ENCODE measurements at regions not wholly inside any gene's neighbourhood (a gene's known extent, or its start where the extent isn't known, plus 50 kb on each side); places are given as distances from the start of the nearest gene placed in this dataset.
A peak's percentile ranks its signal among the peaks of the same experiment; 100 is the strongest.

DNA sequence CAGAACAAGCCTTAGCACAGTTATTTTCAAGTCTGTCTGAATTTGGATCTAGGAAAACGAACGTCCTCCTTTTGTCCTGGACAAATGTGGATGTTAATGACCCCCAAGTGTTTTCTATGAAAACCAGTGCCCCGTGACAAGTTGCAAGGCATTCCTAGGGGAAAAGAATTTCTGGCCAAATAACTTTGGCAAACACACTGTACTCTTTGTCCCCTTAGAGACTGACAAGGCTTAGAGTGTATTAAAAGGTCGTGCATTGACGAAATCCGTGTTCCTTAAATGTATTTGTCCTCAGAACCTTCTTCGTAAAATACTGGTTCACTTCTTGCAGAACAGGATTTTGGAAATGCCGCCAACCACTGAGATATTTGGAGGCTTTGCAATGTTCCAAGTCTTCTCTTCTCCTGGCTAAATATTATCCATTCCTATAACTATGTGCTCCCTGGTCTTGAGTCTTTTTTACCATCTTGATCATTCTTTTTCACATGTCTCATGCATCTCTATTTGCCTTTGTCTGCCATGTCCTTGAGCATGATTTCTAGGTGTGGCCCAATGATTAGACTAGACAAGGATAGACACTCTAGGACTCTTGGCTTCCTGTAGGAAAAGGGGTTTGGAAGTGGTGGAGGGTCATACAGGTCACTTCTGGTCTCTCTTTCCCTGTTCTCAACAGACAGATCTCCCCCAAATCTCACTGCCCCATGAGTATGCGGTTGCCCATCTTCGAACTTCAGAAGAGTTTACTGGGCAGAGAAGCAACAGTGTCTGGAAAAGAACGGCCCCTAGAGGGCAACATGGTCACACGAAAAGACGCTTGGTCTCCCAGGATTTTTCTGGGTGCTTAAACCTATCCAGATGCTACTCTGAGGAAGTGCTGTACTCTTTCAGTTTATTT, 117.5 kb downstream of the EDEM1 start:
- peak; percentile 9 for DNase-seq (ENCODE audit: low spot score)

DNA sequence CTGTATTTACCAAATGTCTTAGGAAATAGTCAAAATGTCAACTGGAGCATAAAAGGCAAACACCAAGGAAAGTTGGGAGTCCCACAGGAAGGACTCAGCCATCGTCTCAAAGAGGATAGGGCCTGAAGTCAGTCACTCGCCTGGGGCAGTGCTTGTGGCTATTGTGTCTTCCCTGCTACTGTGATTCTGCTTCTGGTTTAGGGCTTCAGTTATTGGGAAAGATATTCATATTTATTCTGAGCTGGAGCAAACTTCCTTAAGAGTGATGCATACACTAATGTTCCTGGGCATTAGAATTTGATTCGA, 118.1 kb downstream of the EDEM1 start:
- DNase-seq (ENCODE audit: low spot score) = no peak

DNA sequence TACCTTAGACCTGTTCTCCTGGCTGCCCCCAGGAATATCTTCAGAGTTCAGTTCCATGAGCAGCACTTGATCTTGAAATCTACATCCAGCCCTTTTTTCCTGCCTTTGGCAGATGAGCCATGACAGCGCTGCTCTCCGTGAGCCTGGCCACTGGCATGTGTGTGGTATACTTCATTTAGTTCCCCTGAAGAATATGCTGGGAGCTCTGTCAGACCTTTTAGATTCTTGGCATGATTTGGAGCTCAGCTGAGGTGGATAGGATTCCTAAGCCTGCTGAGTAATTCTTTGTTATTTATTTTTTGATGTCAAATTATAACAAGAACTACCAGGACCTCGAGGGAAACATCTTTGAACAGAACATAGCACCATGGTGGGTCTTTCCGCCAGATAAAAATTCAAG, 121.7 kb downstream of the EDEM1 start:
- no peak for DNase-seq (ENCODE audit: low spot score)

DNA sequence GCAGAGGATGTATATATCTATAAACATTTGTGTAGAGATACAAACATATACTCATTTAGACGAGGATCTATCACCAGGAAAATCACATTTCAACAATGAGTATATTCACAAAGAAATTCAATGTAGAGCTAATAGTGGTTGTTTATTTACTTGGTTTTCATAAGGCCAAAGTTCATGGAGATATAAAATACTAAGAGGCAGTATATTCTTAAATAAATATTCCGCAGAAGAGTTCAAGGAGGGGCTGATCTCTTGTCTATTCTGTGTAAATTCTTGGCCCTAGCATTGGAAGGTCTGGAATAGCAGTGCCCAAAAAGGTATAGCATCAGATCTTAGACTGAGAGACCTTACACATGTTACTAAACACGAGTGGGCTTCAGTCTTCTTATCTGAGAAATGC, 122.1 kb downstream of the EDEM1 start:
- no peak for DNase-seq (ENCODE audit: low spot score)

DNA sequence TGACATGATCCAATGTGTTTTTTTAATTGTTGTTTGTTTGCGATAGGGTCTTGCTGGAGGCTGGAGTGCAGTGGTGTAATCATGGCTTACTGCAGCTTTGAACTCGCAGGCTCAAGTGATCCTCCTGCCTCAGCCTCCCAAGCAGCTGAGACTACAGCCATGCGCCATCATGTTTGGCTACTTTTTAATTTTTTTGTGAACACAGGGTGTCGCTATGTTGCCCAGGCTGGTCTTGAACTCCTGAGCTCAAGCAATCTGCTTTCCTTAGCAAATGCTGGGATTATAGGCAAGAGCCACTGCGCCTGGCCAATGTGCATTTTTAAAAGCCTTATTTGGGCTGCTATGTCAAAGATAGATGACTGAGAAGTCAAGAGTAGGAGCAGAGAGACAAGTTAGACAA, 123.0 kb downstream of the EDEM1 start:
- no peak for DNase-seq (ENCODE audit: low spot score)

DNA sequence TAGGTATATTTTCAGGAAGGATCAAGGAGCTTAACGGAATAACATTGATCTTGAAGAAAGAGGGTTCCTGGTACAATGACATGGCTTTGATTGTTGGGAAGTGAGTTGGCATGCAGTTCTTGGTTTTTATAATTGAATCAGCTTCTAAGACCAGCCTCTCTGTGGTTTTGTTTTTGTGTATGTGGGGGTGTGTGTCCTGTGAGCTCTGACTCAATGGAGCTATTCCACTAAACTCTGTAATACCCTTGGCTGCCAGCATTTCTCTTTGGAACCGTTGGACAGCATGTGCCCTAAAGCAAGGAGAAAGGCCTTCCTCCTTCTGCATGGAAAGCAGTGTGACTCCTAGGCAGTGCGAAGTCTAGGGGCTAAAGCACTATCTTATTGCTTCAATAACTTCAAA, 124.8 kb downstream of the EDEM1 start:
- DNase-seq (ENCODE audit: low spot score) = no peak

DNA sequence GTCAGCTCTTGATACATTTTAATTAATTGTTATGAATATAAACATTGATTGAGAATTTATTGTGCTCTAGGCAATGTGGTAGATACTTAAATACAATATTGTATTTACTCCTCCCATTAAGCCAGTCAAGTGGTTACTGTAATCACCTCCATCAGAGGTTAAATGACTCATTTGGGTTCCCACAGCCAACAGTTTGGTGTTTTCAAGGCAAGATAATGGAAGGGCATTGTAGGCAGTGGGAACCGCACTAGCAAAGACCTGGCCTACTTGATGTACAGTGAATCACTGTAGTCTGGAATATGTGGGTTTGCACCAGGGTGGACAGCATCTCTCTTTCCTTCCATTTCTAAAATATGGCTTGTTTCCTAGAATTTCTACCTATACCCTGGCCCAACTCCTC, 127.4 kb downstream of the EDEM1 start:
- DNase-seq (ENCODE audit: low spot score) = no peak

DNA sequence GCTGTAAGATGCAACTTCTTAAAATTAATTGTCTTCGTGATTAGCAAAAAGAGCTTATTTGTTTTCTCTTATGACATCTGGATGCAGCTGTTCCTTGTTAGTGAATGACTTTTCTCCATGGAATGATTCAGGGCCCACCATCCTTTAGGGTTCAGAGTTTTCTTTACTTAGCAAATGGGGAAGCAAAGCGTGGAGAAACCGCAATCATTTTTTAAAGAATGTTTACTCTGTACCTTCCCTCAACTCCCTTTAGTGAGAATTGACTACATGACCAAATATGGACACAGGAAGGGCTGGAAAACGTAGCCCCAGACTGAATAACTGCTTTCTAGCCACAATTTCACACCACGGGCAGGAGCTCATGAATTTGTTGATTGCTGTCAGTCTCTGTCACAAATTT, 130.1 kb downstream of the EDEM1 start:
- no peak for DNase-seq (ENCODE audit: low spot score)

DNA sequence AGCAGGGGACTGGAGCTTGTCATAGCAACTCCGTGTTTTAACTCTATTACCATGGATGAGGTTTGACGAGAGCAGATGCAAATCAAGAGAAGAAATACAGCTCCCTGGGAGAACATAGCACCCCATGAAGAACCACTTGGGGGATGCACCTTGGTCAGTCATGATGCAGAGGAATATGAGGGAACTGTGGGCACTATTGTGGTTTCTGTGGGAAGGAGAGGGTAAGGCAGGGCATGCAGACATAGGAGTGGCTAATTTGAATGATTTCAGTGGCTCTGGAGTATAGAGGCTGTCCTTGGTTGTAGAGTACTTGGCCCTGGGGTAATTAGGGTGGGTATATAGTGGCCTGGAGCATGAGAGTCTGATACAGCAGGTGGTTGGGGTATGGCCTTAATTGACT, 131.9 kb downstream of the EDEM1 start:
- DNase-seq (ENCODE audit: low spot score) = no peak

DNA sequence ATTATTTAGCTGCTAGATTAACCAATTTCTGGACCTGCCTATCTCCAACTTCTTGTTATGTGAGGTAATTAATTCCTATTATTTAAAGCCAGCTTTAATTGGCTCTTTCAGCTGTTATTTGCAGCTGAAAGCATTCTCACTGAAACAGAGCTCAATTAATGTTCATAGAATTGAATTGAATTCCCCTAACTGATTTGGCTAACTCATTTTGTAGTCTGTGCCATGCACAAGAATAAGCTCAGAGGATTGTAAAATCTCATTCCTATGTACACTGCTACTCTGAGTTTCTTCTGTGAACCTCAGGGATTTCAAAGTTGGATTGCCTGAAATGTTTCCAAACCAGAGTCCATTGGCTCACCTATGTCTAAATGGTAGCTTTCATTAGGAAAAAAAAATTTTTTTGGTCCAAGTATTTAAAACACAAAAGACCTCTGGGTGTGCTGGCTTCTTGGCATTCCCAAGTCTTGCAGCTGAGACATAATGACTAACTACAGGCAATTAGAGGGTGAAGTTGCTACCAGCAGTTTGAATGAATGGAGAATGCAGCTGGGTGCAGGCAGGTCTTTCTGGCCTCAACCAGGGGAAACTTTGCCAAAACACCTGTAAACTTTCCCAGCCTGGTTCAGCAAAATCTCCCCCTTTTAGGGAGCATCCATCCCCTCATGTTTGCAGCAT, 134.3 kb downstream of the EDEM1 start:
- no peak for DNase-seq (ENCODE audit: low spot score)

DNA sequence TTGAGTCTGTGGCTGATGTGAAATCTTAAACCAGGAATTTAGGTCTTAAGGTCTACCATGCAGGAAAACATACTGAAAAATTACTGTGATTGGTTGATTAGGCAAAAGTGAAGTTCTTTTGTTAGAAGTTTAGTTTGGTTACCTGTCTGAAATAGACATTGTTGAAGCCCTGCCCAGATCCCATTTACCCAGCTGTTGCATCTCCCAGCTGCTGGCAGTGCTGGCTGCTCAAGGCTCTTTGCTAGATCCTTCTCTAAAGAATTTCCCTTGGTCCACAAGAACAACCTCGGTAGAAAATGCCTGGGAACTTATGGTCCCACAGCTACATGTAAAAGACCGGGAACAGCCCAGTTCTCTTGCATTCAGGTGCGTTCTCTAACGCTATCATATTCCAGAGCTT, 137.3 kb downstream of the EDEM1 start:
- DNase-seq (ENCODE audit: low spot score) = no peak

DNA sequence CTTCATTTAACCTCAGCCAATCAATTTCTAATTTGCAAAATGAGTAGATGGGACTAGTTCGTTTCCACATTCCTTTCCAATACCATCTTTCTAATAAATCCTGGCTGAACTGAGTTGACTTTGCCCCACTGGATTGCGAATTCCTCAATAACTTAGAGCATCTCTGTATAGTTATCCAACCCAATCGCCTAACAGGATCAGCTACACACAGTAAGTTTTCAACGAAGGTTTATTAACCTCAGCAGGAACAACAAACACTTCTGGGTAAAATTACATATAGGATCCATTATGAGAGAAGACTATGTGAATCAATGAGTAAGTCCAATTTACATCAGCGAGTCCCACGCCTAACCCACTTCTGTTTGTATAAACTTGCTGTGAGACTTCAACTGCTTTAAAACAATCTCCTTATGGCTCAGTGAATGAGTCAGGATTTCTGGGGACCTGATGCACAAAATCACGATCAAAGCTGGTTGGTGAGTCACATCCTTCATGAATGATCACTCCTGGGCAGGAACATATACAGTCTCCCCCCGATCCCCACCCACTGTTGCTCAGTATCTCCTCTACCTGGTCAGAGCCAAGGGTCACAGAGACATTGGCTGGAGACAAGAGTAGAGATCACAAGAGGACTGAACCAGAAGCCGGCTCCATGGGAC, 142.8 kb downstream of the EDEM1 start:
- DNase-seq (ENCODE audit: low spot score) = no peak

DNA sequence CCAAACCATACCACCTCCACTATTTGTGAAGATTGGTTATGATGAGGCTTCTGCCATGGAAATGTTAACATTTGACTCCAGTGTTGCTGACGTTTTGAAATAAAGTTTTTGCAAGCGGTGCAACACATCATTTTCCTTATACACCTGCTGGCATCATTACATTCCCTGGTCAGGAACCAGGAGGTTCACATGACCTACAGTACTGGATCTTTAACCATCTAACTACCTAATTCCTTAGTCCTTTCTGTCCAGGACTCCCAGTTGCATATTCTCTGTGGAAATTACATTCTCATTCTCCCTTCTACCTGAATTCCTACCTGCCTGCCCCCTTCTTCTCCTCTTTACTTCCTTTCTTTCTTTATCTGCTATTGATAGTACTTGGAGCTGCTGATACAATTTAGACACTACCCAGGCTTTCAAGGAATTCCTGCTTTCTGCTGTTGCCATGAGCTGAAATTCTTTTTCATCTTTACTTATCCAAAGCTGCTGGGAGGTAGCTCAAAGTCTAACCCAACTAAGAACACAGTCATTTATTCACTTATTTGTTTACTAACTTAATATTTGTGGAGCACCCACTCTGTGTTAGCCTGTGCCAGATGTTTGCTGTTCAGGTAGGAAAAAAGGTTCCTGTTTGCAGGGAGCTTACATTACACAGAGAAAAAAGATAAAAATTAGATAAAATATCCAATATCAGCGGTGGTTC, 144.2 kb downstream of the EDEM1 start:
- no peak for DNase-seq (ENCODE audit: low spot score)

DNA sequence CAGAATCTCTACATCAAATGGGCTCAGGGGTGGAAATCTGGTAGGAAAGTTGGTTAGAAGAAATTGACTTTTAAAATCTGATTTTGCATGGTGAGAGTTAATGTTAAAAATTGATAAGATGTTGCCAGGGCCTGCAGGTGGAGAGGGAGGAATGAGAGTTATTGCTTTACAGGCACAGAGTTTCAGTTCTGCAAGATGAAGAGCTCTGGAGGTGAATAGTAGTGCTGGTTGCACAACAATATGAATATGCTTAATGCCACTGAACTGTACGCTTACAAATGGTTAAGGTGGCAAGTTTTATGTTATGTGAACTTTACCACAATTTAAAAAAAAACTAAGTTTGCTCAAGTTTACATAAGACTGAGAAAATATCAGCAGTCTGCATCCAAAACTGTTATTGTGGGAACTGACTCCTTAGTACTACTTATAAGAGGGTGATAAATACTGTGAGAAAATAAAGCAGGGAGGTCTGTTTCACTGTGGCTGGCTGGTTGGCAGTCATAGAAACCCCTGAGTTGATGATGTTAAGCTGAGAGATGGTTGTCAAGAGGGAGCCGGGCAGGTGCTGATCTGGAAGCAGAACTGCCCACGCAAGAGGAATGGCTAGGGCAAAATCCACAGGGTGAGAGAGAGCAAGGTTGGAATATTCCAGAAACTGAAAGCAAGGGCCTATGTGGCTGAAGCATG, 144.9 kb downstream of the EDEM1 start:
- no peak for DNase-seq (ENCODE audit: low spot score)

DNA sequence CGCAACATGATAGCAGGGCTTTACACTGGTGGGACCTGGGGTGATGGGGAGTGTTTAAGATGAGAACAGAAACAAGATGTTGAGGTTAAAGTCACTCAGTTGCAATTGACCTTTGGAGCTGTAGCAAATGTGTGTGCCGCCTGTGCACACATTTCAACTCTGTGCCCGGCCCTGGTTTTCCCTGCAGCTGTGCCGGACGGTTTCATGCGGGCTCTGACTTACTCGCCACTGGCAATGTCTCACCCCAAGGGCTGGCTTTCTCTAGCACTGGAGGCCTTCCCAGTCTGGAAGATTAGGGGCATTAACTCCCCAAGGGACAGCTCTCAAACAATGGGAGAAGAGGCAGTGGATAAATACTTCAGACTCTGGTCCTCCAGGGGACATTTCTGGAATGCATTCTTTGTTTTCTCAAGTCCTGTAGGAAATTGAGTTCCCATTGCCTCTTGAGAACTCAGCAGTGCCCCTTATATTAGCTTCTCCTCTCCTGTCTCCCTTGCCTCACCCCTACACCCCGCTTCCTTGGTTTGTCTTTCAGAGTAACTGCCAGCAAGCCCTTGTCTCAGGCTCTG, 152.5 kb downstream of the EDEM1 start:
- DNase-seq (ENCODE audit: low spot score) = no peak

DNA sequence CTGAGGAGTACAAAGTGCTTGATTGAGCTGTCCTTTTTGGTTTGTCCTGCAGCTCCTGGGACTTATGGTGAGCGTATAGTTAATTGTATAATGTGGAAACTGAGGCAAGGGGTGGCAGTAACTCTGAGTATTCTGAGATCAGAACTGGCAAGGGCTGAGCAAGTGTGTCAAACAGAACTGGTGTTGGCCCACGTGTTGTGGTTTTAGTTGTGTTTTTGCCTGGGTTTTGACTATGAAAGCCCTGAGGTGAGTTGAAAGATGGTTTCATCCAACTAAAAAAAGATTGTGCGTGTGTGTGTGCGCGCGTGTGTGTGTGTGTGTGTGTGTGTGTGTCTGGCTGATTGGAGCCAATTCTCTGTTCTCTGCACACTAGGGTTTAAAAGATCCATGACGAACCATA, 154.1 kb downstream of the EDEM1 start:
- no peak for DNase-seq (ENCODE audit: low spot score)

DNA sequence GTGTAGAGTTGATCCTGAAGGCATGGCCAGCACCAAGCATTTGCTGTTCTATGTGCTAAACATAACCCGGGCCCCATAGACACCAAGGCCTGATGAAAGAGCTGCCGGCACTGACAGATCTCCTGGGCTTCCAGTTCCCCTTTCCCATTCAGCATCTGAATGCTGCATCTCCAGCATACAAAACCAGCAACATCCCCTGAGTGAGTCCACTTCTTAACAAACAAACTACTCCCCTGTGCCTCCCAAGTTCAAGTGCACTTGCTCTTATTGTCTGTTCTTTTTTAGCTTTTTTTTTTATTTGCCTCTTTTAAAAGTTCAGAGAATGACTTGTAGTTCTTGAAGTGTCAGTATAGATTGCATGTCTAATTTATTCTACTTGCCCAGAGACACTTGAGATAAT, 156.0 kb downstream of the EDEM1 start:
- no peak for DNase-seq (ENCODE audit: low spot score)

DNA sequence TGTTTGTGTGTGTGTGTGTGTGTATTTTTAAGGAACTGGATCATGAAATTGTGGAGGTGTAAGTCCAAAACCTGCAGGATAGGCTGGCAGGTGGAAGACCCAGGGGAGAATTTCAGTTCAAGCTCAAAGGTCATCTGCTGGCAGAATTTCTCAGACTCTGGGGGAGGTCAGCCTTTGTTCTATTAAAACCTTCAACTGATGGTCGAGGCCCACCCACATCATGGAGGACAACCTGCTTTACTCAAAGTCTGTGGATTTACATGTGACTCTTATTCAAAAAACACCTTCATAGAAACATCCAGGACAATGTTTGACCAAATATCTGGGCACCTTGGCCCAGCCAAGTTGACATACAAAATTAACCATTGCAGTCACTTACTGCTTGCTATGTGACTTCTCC, 157.2 kb downstream of the EDEM1 start:
- no peak for DNase-seq (ENCODE audit: low spot score)

DNA sequence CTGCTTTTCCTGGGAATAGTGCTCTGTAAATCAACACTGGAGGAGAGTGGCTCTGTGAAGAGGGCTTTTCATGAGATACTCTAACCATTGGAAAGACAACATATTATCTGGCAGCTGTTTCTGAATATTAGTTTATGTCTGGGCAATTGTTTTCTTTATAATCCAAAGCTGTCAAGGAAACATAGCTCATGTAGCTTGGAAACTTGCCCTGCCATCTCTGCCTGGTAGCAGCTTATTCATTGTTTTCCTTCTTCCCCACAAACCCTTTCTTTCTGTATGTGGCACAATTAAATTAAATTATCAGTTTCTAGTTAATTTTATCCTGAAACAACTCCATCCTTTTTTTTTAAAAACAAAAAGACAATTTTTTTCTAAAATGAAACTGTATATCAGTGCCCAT, 160.0 kb downstream of the EDEM1 start:
- DNase-seq (ENCODE audit: low spot score) = no peak

DNA sequence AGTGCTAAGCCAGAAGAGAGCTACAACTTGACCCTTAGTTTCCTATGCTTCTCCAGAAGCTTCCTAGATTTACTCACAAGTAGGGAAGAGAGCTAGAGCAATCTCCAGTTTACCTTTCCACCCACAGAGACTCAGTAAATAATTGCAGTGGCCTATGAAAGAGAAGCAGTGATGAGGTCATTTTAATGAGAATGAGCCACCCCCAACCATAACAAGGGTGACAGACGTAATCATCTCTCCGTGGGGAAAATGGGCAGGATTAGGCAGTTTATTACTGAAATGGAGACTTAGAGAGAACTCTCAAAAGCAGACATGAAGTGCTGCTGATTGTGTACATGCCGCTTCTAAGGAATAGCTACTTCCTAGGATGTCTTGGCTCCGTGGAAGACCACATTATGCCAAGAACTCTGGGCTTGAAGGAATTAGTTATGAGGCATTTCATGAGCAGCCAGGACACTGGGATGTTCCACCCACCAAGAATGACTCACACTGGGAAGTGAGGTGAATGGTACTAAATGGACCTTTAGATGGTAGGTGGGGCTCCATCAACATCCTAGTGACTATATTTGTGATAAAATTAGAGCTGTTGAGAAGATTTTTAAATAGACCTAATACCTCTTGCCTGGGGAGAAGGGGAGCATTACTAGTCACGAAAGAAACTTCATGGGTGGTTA, 160.9 kb downstream of the EDEM1 start:
- no peak for DNase-seq (ENCODE audit: low spot score)

DNA sequence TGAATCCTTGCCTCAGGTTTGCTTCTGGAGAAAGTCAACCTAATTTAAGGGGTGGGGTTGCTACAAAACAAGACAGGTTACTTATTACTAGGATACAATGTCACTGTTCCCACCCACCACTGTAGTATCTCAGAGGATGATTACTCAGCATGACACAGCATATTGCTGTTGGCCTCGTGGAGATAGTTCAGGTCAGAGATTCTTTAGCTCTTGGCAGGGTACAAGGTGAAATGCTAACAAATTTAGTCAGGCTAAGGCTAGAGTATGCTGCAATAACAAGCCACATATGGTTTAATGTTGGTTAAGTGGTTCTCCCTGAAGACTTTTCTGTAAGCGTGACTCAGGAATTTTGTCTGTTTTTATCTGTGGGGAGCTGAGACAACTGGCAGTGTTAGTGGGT, 161.8 kb downstream of the EDEM1 start:
- no peak for DNase-seq (ENCODE audit: low spot score)

All from hepatic stellate cell (primary cell).